MM.1S (cell line): ENCODE measurements at regions not wholly inside any gene's neighbourhood (a gene's known extent, or its start where the extent isn't known, plus 50 kb on each side); places are given as distances from the start of the nearest gene placed in this dataset.

ENCODE experiments used
- DNase-seq: peaks from one replicate; pipeline ENCODE4 v3.0.0-alpha.2; 2015
- H2AFZ ChIP-seq: fragments of 300-600 bp; sonication (generic); 2 replicates; pipeline ENCODE4 v1.6.0; 2016; ENCODE audit warnings: antibody characterized with exemption, low read length
- H3F3A ChIP-seq: fragments of 300-600 bp; sonication (generic); 2 replicates; pipeline ENCODE4 v1.6.1; 2016; ENCODE audit warnings: mild to moderate bottlenecking, antibody characterized with exemption, low read length, moderate library complexity, mixed read lengths; ENCODE audit not compliant: insufficient read depth
- H3K27ac ChIP-seq: fragments of 300-600 bp; sonication (generic); 2 replicates; pipeline ENCODE4 v1.5.1; 2016; ENCODE audit warnings: mild to moderate bottlenecking, low read length
- H3K27me3 ChIP-seq: fragments of 300-600 bp; sonication (generic); replicated peaks from 2 replicates; pipeline ENCODE4 v1.6.0; 2016; ENCODE audit warnings: low read length; ENCODE audit not compliant: insufficient read depth
- H3K36me3 ChIP-seq: fragments of 300-600 bp; sonication (generic); replicated peaks from 2 replicates; pipeline ENCODE4 v1.6.1; 2016; ENCODE audit warnings: mild to moderate bottlenecking, low read length, mixed read lengths; ENCODE audit not compliant: insufficient read depth
- H3K4me1 ChIP-seq: fragments of 300-600 bp; sonication (generic); 2 replicates; pipeline ENCODE4 v1.6.1; 2016; ENCODE audit warnings: low read length, mixed read lengths
- H3K4me2 ChIP-seq: fragments of 300-600 bp; sonication (generic); 2 replicates; pipeline ENCODE4 v1.6.0; 2016; ENCODE audit warnings: low read depth, low read length
- H3K4me3 ChIP-seq: fragments of 300-600 bp; sonication (generic); 2 replicates; pipeline ENCODE4 v1.5.1; 2016; ENCODE audit warnings: low read length, mixed read lengths
- H3K79me2 ChIP-seq: fragments of 300-600 bp; sonication (generic); 2 replicates; pipeline ENCODE4 v1.6.1; 2016; ENCODE audit warnings: mixed run types, low read length, mixed read lengths
- H3K9ac ChIP-seq: fragments of 300-600 bp; sonication (generic); 2 replicates; pipeline ENCODE4 v1.6.1; 2016; ENCODE audit warnings: low read length, mixed read lengths
- H3K9me2 ChIP-seq: fragments of 300-600 bp; sonication (generic); replicated peaks from 2 replicates; pipeline ENCODE4 v1.6.1; 2016; ENCODE audit warnings: mild to moderate bottlenecking, low read length, mixed read lengths; ENCODE audit not compliant: insufficient read depth
- H3K9me3 ChIP-seq: fragments of 300-600 bp; sonication (generic); replicated peaks from 2 replicates; pipeline ENCODE4 v1.6.1; 2016; ENCODE audit warnings: mild to moderate bottlenecking, low read length, mixed read lengths; ENCODE audit not compliant: insufficient read depth
- H4K20me1 ChIP-seq: fragments of 300-600 bp; sonication (generic); 2 replicates; pipeline ENCODE4 v1.6.1; 2016; ENCODE audit warnings: mild to moderate bottlenecking, low read length, moderate library complexity, mixed read lengths; ENCODE audit not compliant: insufficient read depth
- EZH2 ChIP-seq: fragments of 300-600 bp; sonication (generic); optimal IDR thresholded peaks from 2 replicates; pipeline ENCODE3; 2017; ENCODE audit warnings: low read depth, mild to moderate bottlenecking, antibody characterized with exemption, low read length, mixed read lengths
- EZH2phosphoT487 ChIP-seq: fragments of 300-600 bp; sonication (generic); IDR thresholded peaks from 2 replicates; pipeline ENCODE4 v1.6.1; 2018; ENCODE audit warnings: antibody characterized with exemption, low read length
- TF ChIP-seq, protein P1 (sequence below): fragments of 300-600 bp; sonication (generic); IDR thresholded peaks from 2 replicates; pipeline ENCODE4 v1.5.1; 2016; ENCODE audit warnings: antibody characterized with exemption, low read length, mixed read lengths

DNA sequence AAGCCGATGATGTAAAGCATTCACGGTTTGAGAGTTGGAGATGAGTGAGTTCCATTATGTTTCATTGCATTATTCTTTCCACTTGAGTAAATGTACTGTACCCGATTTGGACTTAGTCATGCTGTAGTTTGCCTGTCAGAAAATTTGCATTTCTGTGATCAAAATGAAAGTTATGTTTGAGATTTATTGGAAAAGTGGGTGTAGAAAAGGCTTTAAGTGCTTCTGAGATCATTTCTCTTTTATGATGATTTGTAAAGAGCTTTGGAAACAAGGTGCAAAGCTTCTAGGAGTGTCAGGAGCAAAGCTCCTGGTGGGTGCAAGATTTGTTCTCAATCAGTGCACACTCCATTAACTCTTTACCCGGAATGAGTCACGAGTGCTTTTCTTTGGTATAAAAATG lies 204.1 kb upstream of the POM121L12 start:
- no peaks in the 10 kb centered on the region for H3K4me1 ChIP-seq
- H3K9me2 ChIP-seq = no peaks in the 10 kb centered on the region
- H3K4me3 ChIP-seq = no peak overlapping the region
- TF ChIP-seq EZH2phosphoT487 (no peak), EZH2 (no peak)
- TF ChIP-seq, protein P1, sequence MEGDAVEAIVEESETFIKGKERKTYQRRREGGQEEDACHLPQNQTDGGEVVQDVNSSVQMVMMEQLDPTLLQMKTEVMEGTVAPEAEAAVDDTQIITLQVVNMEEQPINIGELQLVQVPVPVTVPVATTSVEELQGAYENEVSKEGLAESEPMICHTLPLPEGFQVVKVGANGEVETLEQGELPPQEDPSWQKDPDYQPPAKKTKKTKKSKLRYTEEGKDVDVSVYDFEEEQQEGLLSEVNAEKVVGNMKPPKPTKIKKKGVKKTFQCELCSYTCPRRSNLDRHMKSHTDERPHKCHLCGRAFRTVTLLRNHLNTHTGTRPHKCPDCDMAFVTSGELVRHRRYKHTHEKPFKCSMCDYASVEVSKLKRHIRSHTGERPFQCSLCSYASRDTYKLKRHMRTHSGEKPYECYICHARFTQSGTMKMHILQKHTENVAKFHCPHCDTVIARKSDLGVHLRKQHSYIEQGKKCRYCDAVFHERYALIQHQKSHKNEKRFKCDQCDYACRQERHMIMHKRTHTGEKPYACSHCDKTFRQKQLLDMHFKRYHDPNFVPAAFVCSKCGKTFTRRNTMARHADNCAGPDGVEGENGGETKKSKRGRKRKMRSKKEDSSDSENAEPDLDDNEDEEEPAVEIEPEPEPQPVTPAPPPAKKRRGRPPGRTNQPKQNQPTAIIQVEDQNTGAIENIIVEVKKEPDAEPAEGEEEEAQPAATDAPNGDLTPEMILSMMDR = no peak
- no peak overlapping the region for H3K4me2 ChIP-seq
- H3K27ac ChIP-seq = no peak overlapping the region
- no peak overlapping the region for H3K9ac ChIP-seq
- H3K36me3 ChIP-seq = no peaks in the 10 kb centered on the region
- no peaks in the 10 kb centered on the region for H3K79me2 ChIP-seq
- DNase-seq = no peak
- no peaks in the 10 kb centered on the region for H3F3A ChIP-seq
- H4K20me1 ChIP-seq = no peaks in the 10 kb centered on the region
- H3K9me3 ChIP-seq = no peaks in the 10 kb centered on the region
- no peaks in the 10 kb centered on the region for H3K27me3 ChIP-seq
- no peak overlapping the region for H2AFZ ChIP-seq

DNA sequence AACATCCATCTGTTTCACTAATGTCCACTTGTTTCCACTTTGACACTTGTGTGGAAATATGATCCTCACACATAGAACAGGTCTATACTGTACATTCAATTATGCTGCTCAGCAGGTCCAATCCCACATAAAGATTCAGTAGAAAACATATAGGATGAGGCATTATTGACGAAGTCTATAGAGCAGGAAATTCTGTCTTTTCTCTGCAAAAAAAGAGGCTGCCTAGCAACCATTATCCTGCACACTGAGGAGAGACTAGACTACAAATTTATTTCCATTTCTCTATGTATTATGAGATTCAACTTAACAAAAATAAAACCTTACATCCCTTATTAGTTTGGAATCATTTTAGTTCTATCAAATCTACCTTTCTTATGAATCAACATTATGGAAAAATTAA lies 204.6 kb upstream of the POM121L12 start:
- H3K4me1 ChIP-seq = peaks cover 3% of the 10 kb centered on the region
- no peak overlapping the region for H2AFZ ChIP-seq
- no peaks in the 10 kb centered on the region for H4K20me1 ChIP-seq
- no peak for DNase-seq
- no peak overlapping the region for H3K9ac ChIP-seq
- no peak overlapping the region for H3K4me3 ChIP-seq
- H3K79me2 ChIP-seq = no peaks in the 10 kb centered on the region
- H3K4me2 ChIP-seq = no peak overlapping the region
- H3K27me3 ChIP-seq = no peaks in the 10 kb centered on the region
- no peaks in the 10 kb centered on the region for H3K9me3 ChIP-seq
- 0 out of 2 replicates have a peak, but pooled peaks cover 4% of the 10 kb centered on the region for H3F3A ChIP-seq
- H3K27ac ChIP-seq = no peak overlapping the region
- H3K9me2 ChIP-seq = no peaks in the 10 kb centered on the region
- H3K36me3 ChIP-seq = no peaks in the 10 kb centered on the region
- TF ChIP-seq, protein P1 = no peak
- TF ChIP-seq EZH2phosphoT487 (no peak), EZH2 (no peak)

GRCh38 chr7:52826515-52827265 lies 208.7 kb upstream of the POM121L12 start:
- H3F3A ChIP-seq = 0 out of 2 replicates have a peak, but pooled peaks cover 8% of the 10 kb centered on the region
- DNase-seq = no peak
- H3K4me1 ChIP-seq = peaks cover 13% of the 10 kb centered on the region
- H3K79me2 ChIP-seq = no peaks in the 10 kb centered on the region
- H3K4me3 ChIP-seq = no peak overlapping the region
- H3K27ac ChIP-seq = no peak overlapping the region
- no peaks in the 10 kb centered on the region for H3K27me3 ChIP-seq
- no peaks in the 10 kb centered on the region for H4K20me1 ChIP-seq
- H2AFZ ChIP-seq = no peak overlapping the region
- H3K9me2 ChIP-seq = no peaks in the 10 kb centered on the region
- no peak overlapping the region for H3K4me2 ChIP-seq
- H3K36me3 ChIP-seq = no peaks in the 10 kb centered on the region
- H3K9ac ChIP-seq = no peak overlapping the region
- no peaks in the 10 kb centered on the region for H3K9me3 ChIP-seq
- no peak for TF ChIP-seq EZH2phosphoT487
- TF ChIP-seq, protein P1 = no peak
- TF ChIP-seq EZH2 = no peak
